Activated CD8-positive, alpha-beta T cell treated with anti-CD3 and anti-CD28 coated beads for 36 hours (primary cell): ENCODE measurements at regions not wholly inside any gene's neighbourhood (a gene's known extent, or its start where the extent isn't known, plus 50 kb on each side); places are given as distances from the start of the nearest gene placed in this dataset.

ENCODE experiments used
- ATAC-seq: fragments of 200-7000 bp; cut with Tn5 transposase; one replicate; pipeline ENCODE4 v1.10.0; 2021; ENCODE audit warnings: mild to moderate bottlenecking, moderate library complexity
- CTCF ChIA-PET: fragments of 350-600 bp; sonication (Branson Sonifier 250); formaldehyde crosslinking; loops from one replicate; lab custom pipeline; 2021; ENCODE audit warnings: antibody characterized with exemption; lab: Charles Lee
- POLR2A ChIA-PET: fragments of 350-600 bp; sonication (Branson Sonifier 250); formaldehyde crosslinking; loops from one replicate; lab custom pipeline; 2021; ENCODE audit warnings: antibody characterized with exemption; lab: Charles Lee
- DNase-seq: peaks from one replicate; pipeline ENCODE4 v3.0.0-alpha.2; 2020
- H3K27ac Mint-ChIP-seq: one replicate; pipeline ENCODE4 v1.8.0; 2021; ENCODE audit warnings: mild to moderate bottlenecking, mixed read lengths
- H3K27me3 Mint-ChIP-seq: one replicate; pipeline ENCODE4 v1.8.0; 2021; ENCODE audit warnings: mixed read lengths
- H3K36me3 Mint-ChIP-seq: one replicate; pipeline ENCODE4 v1.8.0; 2021; ENCODE audit warnings: low read depth, mixed read lengths
- H3K4me1 Mint-ChIP-seq: one replicate; pipeline ENCODE4 v1.8.0; 2021; ENCODE audit warnings: low read depth, mixed read lengths
- H3K4me3 Mint-ChIP-seq: one replicate; pipeline ENCODE4 v1.8.0; 2021; ENCODE audit warnings: mild to moderate bottlenecking, moderate library complexity, mixed read lengths
- H3K9me3 Mint-ChIP-seq: one replicate; pipeline ENCODE4 v1.8.0; 2021; ENCODE audit warnings: mixed read lengths
- CTCF ChIP-seq: fragments of 200-600 bp; IDR thresholded peaks from one replicate; pipeline ENCODE4 v1.8.0; 2022; ENCODE audit warnings: antibody characterized with exemption, mild to moderate bottlenecking
- intact Hi-C: fragments of 100-400 bp; cut with micrococcal nuclease; formaldehyde crosslinking; loops from one replicate; pipeline ENCODE4 v1.10.0; 2022

GRCh38 chr3:170725285-170725731, 139.4 kb upstream of the SLC7A14 start:
- TF ChIP-seq CTCF, result no peak
- intact Hi-C loops, result no loop called here
- ATAC-seq (no peak), DNase-seq (no peak)
- CTCF ChIA-PET, result interaction anchor here (1.9 kb wide), 1 partner anchor 86 kb away, joined by 4 read pairs; no protein-coding TSS in a partner anchor
- Mint-ChIP-seq H3K27ac (no peak overlapping the region), H3K4me1 (no peaks in the 10 kb centered on the region), H3K27me3 (peaks cover 7% of the 10 kb centered on the region), H3K9me3 (no peaks in the 10 kb centered on the region), H3K36me3 (no peaks in the 10 kb centered on the region), H3K4me3 (no peak overlapping the region)
- POLR2A ChIA-PET, result no interaction called here

- TF ChIP-seq CTCF, result no peak
- Mint-ChIP-seq H3K36me3 (no peaks in the 10 kb centered on the region), H3K27ac (no peak overlapping the region), H3K4me1 (no peaks in the 10 kb centered on the region), H3K9me3 (no peaks in the 10 kb centered on the region), H3K27me3 (peaks cover 6% of the 10 kb centered on the region), H3K4me3 (no peak overlapping the region)
- intact Hi-C loops, result no loop called here
- DNase-seq (no peak), ATAC-seq (no peak)
- POLR2A ChIA-PET, result no interaction called here
- CTCF ChIA-PET, result interaction anchor here (1.1 to 1.9 kb wide), 2 partner anchors 10 to 87 kb away, joined by 3 to 4 read pairs; no protein-coding TSS in a partner anchor
Measured at GRCh38 chr3:170724599-170725280, 138.9 kb upstream of the SLC7A14 start.

GRCh38 chr3:170723241-170723640, 137.4 kb upstream of the SLC7A14 start:
- Mint-ChIP-seq H3K27ac (no peak overlapping the region), H3K27me3 (peaks cover 14% of the 10 kb centered on the region), H3K4me3 (no peak overlapping the region), H3K36me3 (no peaks in the 10 kb centered on the region), H3K4me1 (no peaks in the 10 kb centered on the region), H3K9me3 (peaks cover 6% of the 10 kb centered on the region)
- no peak for DNase-seq
- no peak for TF ChIP-seq CTCF
- no peak for ATAC-seq
- ChIA-PET CTCF (interaction anchor here (1.9 kb wide), 1 partner anchor 88 kb away, joined by 4 read pairs; no protein-coding TSS in a partner anchor), POLR2A (no interaction called here)
- intact Hi-C loops, result no loop called here

- intact Hi-C loops, result no loop called here
- POLR2A ChIA-PET, result no interaction called here
- peaks cover 23% of the 10 kb centered on the region for H3K27me3 Mint-ChIP-seq
- no peaks in the 10 kb centered on the region for H3K4me1 Mint-ChIP-seq
- TF ChIP-seq CTCF, result no peak
- DNase-seq (no peak), ATAC-seq (no peak)
- no peak overlapping the region for H3K4me3 Mint-ChIP-seq
- H3K27ac Mint-ChIP-seq, result no peak overlapping the region
- H3K36me3 Mint-ChIP-seq, result no peaks in the 10 kb centered on the region
- peaks cover 6% of the 10 kb centered on the region for H3K9me3 Mint-ChIP-seq
- CTCF ChIA-PET, result no interaction called here
Measured at GRCh38 chr3:170721563-170721962, 135.7 kb upstream of the SLC7A14 start.

GRCh38 chr3:170719300-170719699, 133.4 kb upstream of the SLC7A14 start:
- Mint-ChIP-seq H3K4me3 (no peak overlapping the region), H3K27ac (no peak overlapping the region), H3K36me3 (no peaks in the 10 kb centered on the region), H3K4me1 (no peaks in the 10 kb centered on the region), H3K9me3 (peaks cover 6% of the 10 kb centered on the region), H3K27me3 (peaks cover 32% of the 10 kb centered on the region)
- CTCF ChIA-PET, result no interaction called here
- intact Hi-C loops, result no loop called here
- POLR2A ChIA-PET, result no interaction called here
- TF ChIP-seq CTCF, result no peak
- DNase-seq, result no peak
- ATAC-seq, result no peak
